IMR-90 (cell line): ENCODE measurements at regions not wholly inside any gene's neighbourhood (a gene's known extent, or its start where the extent isn't known, plus 50 kb on each side); places are given as distances from the start of the nearest gene placed in this dataset.
"Not testable (repeated sequence)": the region's sequence is repeated elsewhere in the genome, so short reads cannot be mapped to it uniquely, and the experiment has no call there.

Experiments used
- ATAC-seq: fragments of 200-7000 bp; cut with Tn5 transposase; 2 replicates; pipeline ENCODE4 v1.9.1; 2020; ENCODE audit warnings: low read depth, mild to moderate bottlenecking, moderate library complexity
- BruUV-seq: library from RNA; stranded (reverse); fragments of 400-500 nt; replicated peaks from 2 replicates; lab custom pipeline; 2021; lab: Mats Ljungman, UMichigan
- CTCF ChIA-PET: fragments of 300-600 bp; formaldehyde crosslinking; extraction: SDS; loops from one replicate; lab custom pipeline; 2021; ENCODE audit warnings: antibody characterized with exemption; lab: Yijun Ruan, JAX
- POLR2A ChIA-PET: fragments of 300-600 bp; sonication (Branson Sonifier 250); formaldehyde crosslinking; loops from one replicate; lab custom pipeline; 2022; ENCODE audit warnings: antibody characterized with exemption; ENCODE audit not compliant: unreplicated experiment; lab: Charles Lee
- DNase-seq: peaks from one replicate; pipeline ENCODE4 v3.0.0; 2013
- H2AFZ ChIP-seq: replicated peaks from 2 replicates; pipeline ENCODE3; 2013; ENCODE audit warnings: low read length, mild to moderate bottlenecking; ENCODE audit not compliant: poor library complexity
- H2AK5ac ChIP-seq: 2 replicates; pipeline ENCODE4 v1.6.1; 2013; ENCODE audit warnings: low read depth, low read length, inconsistent platforms
- H2AK9ac ChIP-seq: replicated peaks from 2 replicates; pipeline ENCODE3; 2013; ENCODE audit warnings: mild to moderate bottlenecking, low read depth, low read length, moderate library complexity; ENCODE audit not compliant: poor library complexity
- H2BK120ac ChIP-seq: 2 replicates; pipeline ENCODE4 v1.6.1; 2013; ENCODE audit warnings: low read depth, low read length, inconsistent platforms
- H2BK15ac ChIP-seq: 3 replicates; pipeline ENCODE4 v1.6.1; 2013; ENCODE audit warnings: low read depth, low read length, inconsistent platforms
- H2BK20ac ChIP-seq: 2 replicates; pipeline ENCODE4 v1.6.1; 2013; ENCODE audit warnings: low read depth, mild to moderate bottlenecking, inconsistent platforms, low read length, moderate library complexity
- H2BK5ac ChIP-seq: 2 replicates; pipeline ENCODE4 v1.6.1; 2013; ENCODE audit warnings: mild to moderate bottlenecking, low read depth, low read length, inconsistent platforms; ENCODE audit not compliant: poor library complexity, severe bottlenecking
- H3K14ac ChIP-seq: replicated peaks from 2 replicates; pipeline ENCODE4 v1.6.1; 2013; ENCODE audit warnings: low read depth, low read length, inconsistent platforms
- H3K18ac ChIP-seq: 2 replicates; pipeline ENCODE4 v1.6.1; 2013; ENCODE audit warnings: low read depth, low read length, control low read depth
- H3K23ac ChIP-seq: 2 replicates; pipeline ENCODE4 v1.6.1; 2013; ENCODE audit warnings: low read depth, low read length, inconsistent platforms
- H3K27ac ChIP-seq: 2 replicates; pipeline ENCODE4 v1.5.1; 2013; ENCODE audit warnings: mild to moderate bottlenecking, control low read depth, low read length; ENCODE audit not compliant: insufficient read depth
- H3K27me3 ChIP-seq: 2 replicates; pipeline ENCODE4 v1.6.1; 2013; ENCODE audit warnings: low read length; ENCODE audit not compliant: control insufficient read depth, insufficient read depth
- H3K36me3 ChIP-seq: 2 replicates; pipeline ENCODE4 v1.6.1; 2013; ENCODE audit warnings: low read length, mixed read lengths; ENCODE audit not compliant: control insufficient read depth, insufficient read depth
- H3K4ac ChIP-seq: 2 replicates; pipeline ENCODE4 v1.6.1; 2013; ENCODE audit warnings: low read depth, low read length, inconsistent platforms
- H3K4me1 ChIP-seq: 2 replicates; pipeline ENCODE4 v1.6.1; 2013; ENCODE audit warnings: low read length, mixed read lengths; ENCODE audit not compliant: control insufficient read depth, insufficient read depth
- H3K4me2 ChIP-seq: 2 replicates; pipeline ENCODE4 v1.6.1; 2013; ENCODE audit warnings: low read depth, mild to moderate bottlenecking, control low read depth, low read length, moderate library complexity
- H3K4me3 ChIP-seq: 2 replicates; pipeline ENCODE4 v1.5.1; 2013; ENCODE audit warnings: low read depth, mild to moderate bottlenecking, control low read depth, low read length, moderate library complexity; ENCODE audit not compliant: insufficient read depth
- H3K56ac ChIP-seq: 2 replicates; pipeline ENCODE4 v1.6.1; 2013; ENCODE audit warnings: low read length, inconsistent platforms; ENCODE audit not compliant: insufficient read depth; ENCODE audit errors: extremely low read depth
- H3K79me1 ChIP-seq, 2 experiments: 2 replicates each; pipeline ENCODE4 v1.6.1; 2013; ENCODE audit warnings: low read length in 2 of 2, inconsistent platforms in 1 of 2, low read depth in 1 of 2
- H3K9ac ChIP-seq: 2 replicates; pipeline ENCODE4 v1.6.1; 2013; ENCODE audit warnings: low read depth, low read length, control low read depth
- H3K9me1 ChIP-seq: 2 replicates; pipeline ENCODE4 v1.6.1; 2013; ENCODE audit warnings: low read length, inconsistent platforms; ENCODE audit not compliant: insufficient read depth
- H3K9me3 ChIP-seq: 2 replicates; pipeline ENCODE4 v1.6.1; 2013; ENCODE audit warnings: low read length; ENCODE audit not compliant: control insufficient read depth, insufficient read depth
- H4K20me1 ChIP-seq: 2 replicates; pipeline ENCODE4 v1.6.1; 2013; ENCODE audit warnings: low read length, inconsistent platforms; ENCODE audit not compliant: insufficient read depth
- H4K5ac ChIP-seq: 2 replicates; pipeline ENCODE4 v1.6.1; 2013; ENCODE audit warnings: mild to moderate bottlenecking, low read depth, low read length, control low read depth
- H4K8ac ChIP-seq, 2 experiments: 2 replicates each; pipeline ENCODE4 v1.6.1; 2013; ENCODE audit warnings: low read depth in 2 of 2, low read length in 2 of 2, control low read depth in 1 of 2, inconsistent platforms in 1 of 2
- H4K91ac ChIP-seq: 2 replicates; pipeline ENCODE4 v1.6.1; 2013; ENCODE audit warnings: low read depth, low read length, inconsistent platforms; ENCODE audit not compliant: insufficient read depth
- WGBS, 2 experiments: methylation state at CpG; one replicate each; pipeline versions ENCODE4 v1.1.5 to v1.1.7; 2013; ENCODE audit warnings: missing lambda C conversion rate in 2 of 2; ENCODE audit not compliant: insufficient read length in 1 of 2; ENCODE audit errors: extremely low coverage in 2 of 2; 5-methylcytosine and 5-hydroxymethylcytosine counted together
- dilution Hi-C: fragments of 300-500 bp; cut with HindIII; formaldehyde crosslinking; loops from one replicate; pipeline ENCODE4 v1.14.3; 2018; ENCODE audit warnings: low sequenced_read_pairs; ENCODE audit not compliant: unreplicated experiment
- in situ Hi-C: fragments of 300-500 bp; cut with MboI; formaldehyde crosslinking; loops from 3 replicates; pipeline ENCODE4 v1.14.3; 2019; ENCODE audit warnings: low sequenced_read_pairs, inconsistent platforms, mixed read lengths
- intact Hi-C: fragments of 100-400 bp; cut with micrococcal nuclease; formaldehyde crosslinking; loops from 2 replicates; pipeline ENCODE4 v1.10.0; 2022

DNA sequence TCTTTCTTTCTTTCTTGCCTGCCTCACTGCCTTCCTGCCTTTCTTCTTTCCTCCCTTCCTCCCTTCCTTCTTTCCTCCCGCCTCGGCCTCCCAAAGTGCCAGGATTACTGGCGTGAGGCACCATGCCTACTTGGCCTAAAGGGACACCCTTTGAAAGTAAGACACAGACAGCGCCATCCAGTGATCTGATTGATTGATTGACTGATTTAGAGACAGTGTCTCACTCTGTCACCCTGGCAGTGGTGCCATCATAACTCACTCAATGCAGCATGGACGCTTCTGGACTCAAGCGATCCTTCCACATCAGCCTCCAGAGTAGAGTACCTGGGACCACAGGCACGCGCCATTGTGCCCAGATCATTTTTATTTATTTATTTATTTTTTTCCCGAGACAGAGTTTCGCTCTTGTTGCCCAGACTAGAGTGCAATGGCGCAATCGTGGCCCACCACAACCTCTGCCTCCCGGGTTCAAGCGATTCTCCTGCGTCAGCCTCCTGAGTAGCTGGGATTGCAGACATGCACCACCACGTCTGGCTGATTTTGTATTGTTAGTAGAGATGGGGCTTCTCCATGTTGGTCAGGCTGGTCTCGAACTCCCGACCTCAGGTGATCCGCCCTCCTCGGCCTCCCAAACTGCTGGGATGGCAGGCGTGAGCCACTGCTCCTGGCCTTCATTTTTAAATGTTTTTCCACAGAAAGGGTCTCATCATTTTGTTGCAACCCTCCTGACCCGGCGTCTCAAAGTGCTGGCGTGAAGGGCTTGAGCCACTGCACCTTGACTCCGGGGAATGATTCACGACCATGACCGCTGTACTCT, 3914.7 kb upstream of the OR11H1 start:
- H2BK5ac ChIP-seq, H4K20me1 ChIP-seq, DNase-seq, ATAC-seq, H2AK9ac ChIP-seq, H3K4me2 ChIP-seq, CTCF ChIA-PET, H4K91ac ChIP-seq, H3K56ac ChIP-seq, H2BK15ac ChIP-seq, H3K4me3 ChIP-seq, H4K8ac ChIP-seq, H3K27ac ChIP-seq, intact Hi-C loops, POLR2A ChIA-PET, H3K14ac ChIP-seq, H3K27me3 ChIP-seq, H2BK120ac ChIP-seq, H2AK5ac ChIP-seq, dilution Hi-C loops, H3K18ac ChIP-seq, H3K9me1 ChIP-seq, H3K79me1 ChIP-seq, in situ Hi-C loops, H3K4me1 ChIP-seq, H4K5ac ChIP-seq, H3K9ac ChIP-seq, H2AFZ ChIP-seq, H2BK20ac ChIP-seq, H3K23ac ChIP-seq, BruUV-seq, H3K4ac ChIP-seq, H3K36me3 ChIP-seq: not testable (repeated sequence)
- WGBS, 2 experiments, result 64% methylated on average over 8 of the region's 27 CpGs; no CpG with 5 or more reads in 1 of the 2 experiments
- H3K9me3 ChIP-seq, result peaks cover 36% of the 10 kb centered on the region
